Endothelial cell of umbilical vein (primary cell): ENCODE measurements at regions not wholly inside any gene's neighbourhood (a gene's known extent, or its start where the extent isn't known, plus 50 kb on each side); places are given as distances from the start of the nearest gene placed in this dataset.

Experiments
- BruUV-seq: library from RNA; stranded (reverse); fragments of 400-500 nt; replicated peaks from 2 replicates; lab custom pipeline; 2021; lab: Mats Ljungman, UMichigan
- CTCF ChIA-PET: fragments of 300-600, 350-600 bp; sonication (Branson Sonifier 250); formaldehyde crosslinking; loops from one replicate; lab custom pipeline; 2021; ENCODE audit warnings: antibody characterized with exemption, inconsistent platforms; lab: Charles Lee
- POLR2A ChIA-PET: fragments of 300-600, 350-600 bp; sonication (Branson Sonifier 250); formaldehyde crosslinking; loops from one replicate; lab custom pipeline; 2021; ENCODE audit warnings: antibody characterized with exemption, inconsistent platforms; lab: Charles Lee
- DNase-seq: peaks from one replicate; pipeline ENCODE4 v3.0.0-alpha.2; 2011; ENCODE audit warnings: low read depth, low spot score
- FAIRE-seq: peaks from 2 replicates; lab custom pipeline; 2011; peaks lifted over from hg19 to GRCh38; lab: Jason Lieb, UNC
- H2AFZ ChIP-seq: 2 replicates; pipeline ENCODE4 v1.6.0; 2012; ENCODE audit warnings: low read depth, low read length, control low read depth, inconsistent platforms
- H3K27ac ChIP-seq: 2 replicates; pipeline ENCODE4 v1.5.1; 2011; ENCODE audit warnings: low read depth, mild to moderate bottlenecking, control low read depth, low read length, moderate library complexity; ENCODE audit not compliant: insufficient read depth
- H3K27me3 ChIP-seq, 2 experiments: 2 replicates each; pipeline versions ENCODE4 v1.6.0 to v1.6.1; 2011; ENCODE audit warnings: low read length in 2 of 2, mixed read lengths in 1 of 2; ENCODE audit not compliant: control insufficient read depth in 2 of 2, insufficient read depth in 2 of 2
- H3K36me3 ChIP-seq, 2 experiments: 2 replicates in 1 of 2; 3 replicates in 1 of 2; pipeline ENCODE4 v1.5.1; 2011; ENCODE audit warnings: low read length in 2 of 2, mild to moderate bottlenecking in 1 of 2, moderate library complexity in 1 of 2; ENCODE audit not compliant: control insufficient read depth in 2 of 2, insufficient read depth in 2 of 2; ENCODE audit errors: extremely low read depth in 1 of 2
- H3K4me1 ChIP-seq: 3 replicates; pipeline ENCODE4 v1.5.1; 2011; ENCODE audit warnings: mild to moderate bottlenecking, low read length; ENCODE audit not compliant: control insufficient read depth, insufficient read depth; ENCODE audit errors: extremely low read depth
- H3K4me2 ChIP-seq: 2 replicates; pipeline ENCODE4 v1.6.1; 2011; ENCODE audit warnings: low read length, control low read depth, mixed read lengths; ENCODE audit not compliant: insufficient read depth
- H3K4me3 ChIP-seq, 3 experiments: fragments of 200-600 bp in 1 of 3; sonication (generic), shearing (Covaris generic) in 1 of 3; replicated peaks in 1 of 3; 2 replicates each; pipeline ENCODE4 v1.5.1; 2011 to 2016; ENCODE audit warnings: control low read depth in 3 of 3, low read length in 3 of 3, mild to moderate bottlenecking in 2 of 3, inconsistent platforms in 1 of 3, low read depth in 1 of 3, moderate library complexity in 1 of 3; ENCODE audit not compliant: insufficient read depth in 1 of 3
- H3K79me2 ChIP-seq: 2 replicates; pipeline ENCODE4 v1.6.0; 2012; ENCODE audit warnings: low read length, inconsistent platforms; ENCODE audit not compliant: control insufficient read depth, insufficient read depth
- H3K9ac ChIP-seq: replicated peaks from 2 replicates; pipeline ENCODE3; 2011; ENCODE audit warnings: low read length, control low read depth; ENCODE audit not compliant: insufficient read depth; ENCODE audit errors: extremely low read depth
- H3K9me1 ChIP-seq: replicated peaks from 3 replicates; pipeline ENCODE4 v1.6.0; 2011; ENCODE audit warnings: mild to moderate bottlenecking, low read length; ENCODE audit not compliant: control insufficient read depth, insufficient read depth; ENCODE audit errors: extremely low read depth
- H3K9me3 ChIP-seq: replicated peaks from 2 replicates; pipeline ENCODE4 v1.5.1; 2012; ENCODE audit warnings: low read length, inconsistent platforms; ENCODE audit not compliant: control insufficient read depth, insufficient read depth
- H4K20me1 ChIP-seq: replicated peaks from 2 replicates; pipeline ENCODE3; 2011; ENCODE audit warnings: mild to moderate bottlenecking, low read length; ENCODE audit not compliant: control insufficient read depth, insufficient read depth; ENCODE audit errors: extremely low read depth
- CTCF ChIP-seq, 2 donors: IDR thresholded peaks; 1 replicate in 1 of 2; 2 replicates in 1 of 2; pipeline ENCODE4 v1.5.1; 2011; ENCODE audit warnings: low read length in 2 of 2, mild to moderate bottlenecking in 2 of 2, moderate library complexity in 2 of 2, control low read depth in 1 of 2, inconsistent platforms in 1 of 2, low read depth in 1 of 2; ENCODE audit not compliant: insufficient read depth in 1 of 2; ENCODE audit errors: extremely low read depth in 1 of 2
- EZH2 ChIP-seq: IDR thresholded peaks from 2 replicates; pipeline ENCODE4 v1.6.1; 2012; ENCODE audit warnings: borderline replicate concordance, low read depth, mild to moderate bottlenecking, moderate library complexity, low read length, inconsistent platforms; ENCODE audit not compliant: severe bottlenecking
- FOS ChIP-seq: IDR thresholded peaks from 2 replicates; pipeline ENCODE4 v1.6.1; 2011; ENCODE audit warnings: mild to moderate bottlenecking, low read length, moderate library complexity, borderline replicate concordance; ENCODE audit not compliant: insufficient read depth
- GATA2 ChIP-seq: IDR thresholded peaks from 2 replicates; pipeline ENCODE4 v1.7.0; 2011; ENCODE audit warnings: low read depth, mild to moderate bottlenecking, moderate library complexity, mixed read lengths, low read length; ENCODE audit not compliant: insufficient read length, insufficient read depth
- JUN ChIP-seq: IDR thresholded peaks from 2 replicates; pipeline ENCODE4 v1.6.1; 2011; ENCODE audit warnings: borderline replicate concordance, low read depth; ENCODE audit not compliant: insufficient read length, insufficient read depth
- MYC ChIP-seq: IDR thresholded peaks from one replicate; pipeline ENCODE4 v1.6.1; 2011; ENCODE audit warnings: mild to moderate bottlenecking, low read depth, low read length
- POLR2A ChIP-seq: IDR thresholded peaks from 2 replicates; pipeline ENCODE4 v1.6.1; 2012; ENCODE audit warnings: low read depth, mild to moderate bottlenecking, control low read depth, low read length
- POLR2AphosphoS5 ChIP-seq: IDR thresholded peaks from 2 replicates; pipeline ENCODE4 v1.6.1; 2012; ENCODE audit warnings: low read depth, mild to moderate bottlenecking, control low read depth, low read length, moderate library complexity; ENCODE audit not compliant: insufficient read depth
- dilution Hi-C: fragments of 300-500 bp; cut with MboI; formaldehyde crosslinking; loops from one replicate; pipeline ENCODE4 v1.15.0; 2019; ENCODE audit warnings: low sequenced_read_pairs; ENCODE audit not compliant: extremely low pct_ligation_motif_present
- intact Hi-C: fragments of 100-400 bp; cut with micrococcal nuclease; formaldehyde crosslinking; loops from one replicate; pipeline ENCODE4 v1.10.0; 2022
- TF ChIP-seq, protein P1 (sequence below): IDR thresholded peaks from 2 replicates; pipeline ENCODE4 v1.6.1; 2011; ENCODE audit not compliant: insufficient read depth, insufficient read length

GRCh38 chr20:52820641-52821292, 151.4 kb upstream of the TSHZ2 start:
- POLR2A ChIA-PET: no interaction called here
- no peak overlapping the region for H3K27ac ChIP-seq
- no peak overlapping the region for H2AFZ ChIP-seq
- intact Hi-C loops: loop anchor here (10.0 kb wide), 1 partner anchor 56 kb away; no protein-coding TSS in a partner anchor
- no peaks in the 10 kb centered on the region for H3K9me3 ChIP-seq
- BruUV-seq: no TSS peak
- DNase-seq (no peak), FAIRE-seq (no peak)
- no peaks in the 10 kb centered on the region for H3K79me2 ChIP-seq
- no peaks in the 10 kb centered on the region for H3K36me3 ChIP-seq
- no peak overlapping the region for H3K4me2 ChIP-seq
- no peaks in the 10 kb centered on the region for H3K27me3 ChIP-seq
- dilution Hi-C loops: no loop called here
- no peak overlapping the region for H3K9ac ChIP-seq
- H3K4me3 ChIP-seq: no peak overlapping the region
- no peaks in the 10 kb centered on the region for H4K20me1 ChIP-seq
- H3K9me1 ChIP-seq: no peaks in the 10 kb centered on the region
- TF ChIP-seq POLR2A (no peak), CTCF (IDR thresholded peaks at IDR 0.05; ENCODE audit: extremely low read depth in 1 of 2, insufficient read depth in 1 of 2, low read depth in 1 of 2, low read length in 2 of 2) (no peak), JUN (no peak), POLR2AphosphoS5 (no peak), FOS (no peak), EZH2 (no peak), GATA2 (no peak), MYC (no peak)
- TF ChIP-seq, protein P1, sequence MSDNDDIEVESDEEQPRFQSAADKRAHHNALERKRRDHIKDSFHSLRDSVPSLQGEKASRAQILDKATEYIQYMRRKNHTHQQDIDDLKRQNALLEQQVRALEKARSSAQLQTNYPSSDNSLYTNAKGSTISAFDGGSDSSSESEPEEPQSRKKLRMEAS: no peak
- CTCF ChIA-PET: no interaction called here
- no peaks in the 10 kb centered on the region for H3K4me1 ChIP-seq
